ENCODE measurements at regions not wholly inside any gene's neighbourhood (a gene's known extent, or its start where the extent isn't known, plus 50 kb on each side); places are given as distances from the start of the nearest gene placed in this dataset.

DNA sequence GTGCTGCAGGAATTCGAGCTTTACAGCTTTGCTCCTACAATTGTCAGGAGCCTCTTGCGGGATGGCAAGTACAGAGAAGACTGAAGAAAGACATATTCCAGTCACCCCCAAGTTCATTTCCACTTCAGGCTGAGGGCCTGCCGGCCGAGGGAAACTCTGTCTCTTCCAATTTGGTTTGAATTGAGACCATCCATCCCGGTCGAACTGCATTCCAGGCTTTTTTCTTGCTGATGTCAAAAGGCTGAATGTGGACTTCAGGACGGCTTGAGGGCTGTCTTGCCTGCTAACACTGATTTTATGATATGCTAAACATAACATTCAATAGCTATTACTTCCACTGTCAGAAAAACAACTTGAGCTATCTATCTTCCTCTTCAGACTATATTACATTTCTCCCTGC lies 79.8 kb upstream of the PLXNA2 start:
- TF ChIP-seq TAF1 (IDR thresholded peaks at IDR 0.05; ENCODE audit: low read depth) (no peak), RAD21 (conservative IDR thresholded peaks at IDR 0.05) (no peak), POLR2AphosphoS5 (IDR thresholded peaks at IDR 0.05) (no peak), EZH2 (IDR thresholded peaks at IDR 0.05; ENCODE audit: borderline replicate concordance, insufficient read depth, low read length, poor library complexity, severe bottlenecking) (no peak)
- TF ChIP-seq, protein P1, sequence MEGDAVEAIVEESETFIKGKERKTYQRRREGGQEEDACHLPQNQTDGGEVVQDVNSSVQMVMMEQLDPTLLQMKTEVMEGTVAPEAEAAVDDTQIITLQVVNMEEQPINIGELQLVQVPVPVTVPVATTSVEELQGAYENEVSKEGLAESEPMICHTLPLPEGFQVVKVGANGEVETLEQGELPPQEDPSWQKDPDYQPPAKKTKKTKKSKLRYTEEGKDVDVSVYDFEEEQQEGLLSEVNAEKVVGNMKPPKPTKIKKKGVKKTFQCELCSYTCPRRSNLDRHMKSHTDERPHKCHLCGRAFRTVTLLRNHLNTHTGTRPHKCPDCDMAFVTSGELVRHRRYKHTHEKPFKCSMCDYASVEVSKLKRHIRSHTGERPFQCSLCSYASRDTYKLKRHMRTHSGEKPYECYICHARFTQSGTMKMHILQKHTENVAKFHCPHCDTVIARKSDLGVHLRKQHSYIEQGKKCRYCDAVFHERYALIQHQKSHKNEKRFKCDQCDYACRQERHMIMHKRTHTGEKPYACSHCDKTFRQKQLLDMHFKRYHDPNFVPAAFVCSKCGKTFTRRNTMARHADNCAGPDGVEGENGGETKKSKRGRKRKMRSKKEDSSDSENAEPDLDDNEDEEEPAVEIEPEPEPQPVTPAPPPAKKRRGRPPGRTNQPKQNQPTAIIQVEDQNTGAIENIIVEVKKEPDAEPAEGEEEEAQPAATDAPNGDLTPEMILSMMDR (IDR thresholded peaks at IDR 0.05; ENCODE audit: poor library complexity, severe bottlenecking), result no peak
